C4-2B (cell line): ENCODE measurements at regions not wholly inside any gene's neighbourhood (a gene's known extent, or its start where the extent isn't known, plus 50 kb on each side); places are given as distances from the start of the nearest gene placed in this dataset.

ENCODE experiments used
- H3K27ac ChIP-seq: fragments of 450-650 bp; 2 replicates; pipeline ENCODE4 v1.5.1; 2017
- ZFX ChIP-seq: fragments of 450-650 bp; IDR thresholded peaks from 2 replicates; pipeline ENCODE4 v1.6.1; 2017
- TF ChIP-seq, protein P1 (sequence below): fragments of 450-650 bp; conservative IDR thresholded peaks from 2 replicates; pipeline ENCODE4 v1.5.1; 2017; ENCODE audit warnings: mild to moderate bottlenecking

DNA sequence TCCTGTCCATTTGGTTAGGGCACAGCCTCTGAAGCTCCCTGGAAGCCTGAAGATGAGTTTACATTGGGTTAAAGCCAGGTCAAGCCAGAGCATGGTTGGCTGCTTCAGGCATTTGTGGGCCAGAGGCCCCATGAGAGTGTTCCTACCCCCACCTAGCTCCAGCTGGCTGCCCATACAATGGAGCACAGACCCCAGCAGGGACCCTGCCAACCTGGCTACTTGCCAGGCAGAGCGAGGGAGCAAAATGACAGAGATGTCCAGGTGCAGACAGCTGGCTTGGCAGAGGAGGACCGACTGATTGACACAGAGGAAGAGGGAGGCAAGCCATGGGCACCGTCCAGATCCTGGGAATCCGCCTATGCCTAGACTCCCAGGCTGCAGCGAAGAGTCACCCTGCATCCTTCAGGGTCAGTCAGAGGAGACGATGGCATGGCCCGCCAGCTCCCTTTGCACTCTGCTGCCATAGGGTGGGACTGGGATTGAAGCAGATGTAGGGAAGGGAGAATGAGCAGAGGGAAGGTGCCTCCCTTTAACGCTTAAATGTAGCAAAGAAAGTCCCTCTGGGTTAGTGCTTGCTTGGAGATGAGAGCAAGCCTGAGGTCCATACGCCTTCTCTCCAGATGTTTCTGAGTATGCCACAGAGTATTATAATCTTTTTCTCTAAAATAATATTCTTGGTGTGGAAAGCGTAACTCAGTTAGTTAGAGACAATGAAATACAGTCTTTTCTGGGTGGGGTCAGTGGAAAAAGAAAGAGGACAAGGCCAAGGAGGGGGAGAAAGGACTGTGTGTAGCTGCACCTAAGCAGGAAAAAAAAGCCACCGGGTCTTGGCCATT lies 77.6 kb upstream of the FYN start:
- TF ChIP-seq, protein P1, sequence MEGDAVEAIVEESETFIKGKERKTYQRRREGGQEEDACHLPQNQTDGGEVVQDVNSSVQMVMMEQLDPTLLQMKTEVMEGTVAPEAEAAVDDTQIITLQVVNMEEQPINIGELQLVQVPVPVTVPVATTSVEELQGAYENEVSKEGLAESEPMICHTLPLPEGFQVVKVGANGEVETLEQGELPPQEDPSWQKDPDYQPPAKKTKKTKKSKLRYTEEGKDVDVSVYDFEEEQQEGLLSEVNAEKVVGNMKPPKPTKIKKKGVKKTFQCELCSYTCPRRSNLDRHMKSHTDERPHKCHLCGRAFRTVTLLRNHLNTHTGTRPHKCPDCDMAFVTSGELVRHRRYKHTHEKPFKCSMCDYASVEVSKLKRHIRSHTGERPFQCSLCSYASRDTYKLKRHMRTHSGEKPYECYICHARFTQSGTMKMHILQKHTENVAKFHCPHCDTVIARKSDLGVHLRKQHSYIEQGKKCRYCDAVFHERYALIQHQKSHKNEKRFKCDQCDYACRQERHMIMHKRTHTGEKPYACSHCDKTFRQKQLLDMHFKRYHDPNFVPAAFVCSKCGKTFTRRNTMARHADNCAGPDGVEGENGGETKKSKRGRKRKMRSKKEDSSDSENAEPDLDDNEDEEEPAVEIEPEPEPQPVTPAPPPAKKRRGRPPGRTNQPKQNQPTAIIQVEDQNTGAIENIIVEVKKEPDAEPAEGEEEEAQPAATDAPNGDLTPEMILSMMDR: no peak
- no peak for TF ChIP-seq ZFX
- H3K27ac ChIP-seq: no peak overlapping the region

DNA sequence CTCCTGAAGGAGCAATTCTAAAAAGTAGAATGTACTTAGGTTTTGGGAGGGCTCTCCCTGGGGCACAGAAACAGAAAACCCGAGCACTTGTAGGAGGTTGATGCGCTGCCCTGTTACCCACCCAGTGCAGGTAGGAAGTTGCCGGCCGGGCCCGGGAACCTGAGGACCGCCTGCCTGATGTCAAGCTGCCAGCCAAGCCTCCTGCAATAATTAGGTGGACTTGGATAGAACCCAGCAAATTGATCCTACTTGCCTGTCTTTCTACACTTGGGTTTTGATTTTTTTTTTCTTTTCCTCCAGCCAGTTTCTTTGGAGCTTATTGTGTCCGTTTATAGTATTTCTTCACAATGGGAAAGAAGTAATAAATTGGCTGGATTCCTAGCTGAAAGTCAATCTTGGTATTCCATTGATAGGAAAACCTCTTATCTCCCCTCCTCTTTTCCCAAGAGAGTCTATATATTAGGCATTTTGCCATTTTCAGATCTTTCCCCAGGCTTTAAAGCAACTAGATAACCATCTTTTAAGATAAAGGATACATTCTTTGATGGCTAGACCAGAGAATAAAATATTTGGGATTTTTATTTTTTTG lies 78.3 kb upstream of the FYN start:
- TF ChIP-seq ZFX: no peak
- TF ChIP-seq, protein P1: no peak

DNA sequence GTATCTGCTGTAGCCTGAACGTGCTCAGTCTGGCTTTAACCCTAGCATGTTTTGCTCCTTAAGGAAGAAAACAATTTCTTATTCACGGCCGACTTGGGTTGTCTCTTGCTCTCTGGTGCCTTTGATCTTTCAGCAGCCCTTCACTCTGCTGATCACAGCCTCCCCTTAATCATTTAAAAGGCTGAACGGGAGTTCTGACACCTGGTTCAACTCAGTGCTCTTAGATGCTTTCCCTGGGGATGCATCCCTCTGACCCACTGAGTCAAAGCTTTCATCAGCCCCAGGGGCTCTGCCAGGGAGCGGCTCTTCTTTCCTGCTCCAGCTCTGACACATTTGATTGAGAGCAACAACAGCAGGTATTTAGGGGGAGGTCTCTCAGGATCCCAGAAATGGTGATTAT lies 79.0 kb upstream of the FYN start:
- TF ChIP-seq, protein P1: no peak
- no peak for TF ChIP-seq ZFX
- no peak overlapping the region for H3K27ac ChIP-seq

More for the DNA sequence above, 78.3 kb upstream of the FYN start:
- no peak overlapping the region for H3K27ac ChIP-seq

DNA sequence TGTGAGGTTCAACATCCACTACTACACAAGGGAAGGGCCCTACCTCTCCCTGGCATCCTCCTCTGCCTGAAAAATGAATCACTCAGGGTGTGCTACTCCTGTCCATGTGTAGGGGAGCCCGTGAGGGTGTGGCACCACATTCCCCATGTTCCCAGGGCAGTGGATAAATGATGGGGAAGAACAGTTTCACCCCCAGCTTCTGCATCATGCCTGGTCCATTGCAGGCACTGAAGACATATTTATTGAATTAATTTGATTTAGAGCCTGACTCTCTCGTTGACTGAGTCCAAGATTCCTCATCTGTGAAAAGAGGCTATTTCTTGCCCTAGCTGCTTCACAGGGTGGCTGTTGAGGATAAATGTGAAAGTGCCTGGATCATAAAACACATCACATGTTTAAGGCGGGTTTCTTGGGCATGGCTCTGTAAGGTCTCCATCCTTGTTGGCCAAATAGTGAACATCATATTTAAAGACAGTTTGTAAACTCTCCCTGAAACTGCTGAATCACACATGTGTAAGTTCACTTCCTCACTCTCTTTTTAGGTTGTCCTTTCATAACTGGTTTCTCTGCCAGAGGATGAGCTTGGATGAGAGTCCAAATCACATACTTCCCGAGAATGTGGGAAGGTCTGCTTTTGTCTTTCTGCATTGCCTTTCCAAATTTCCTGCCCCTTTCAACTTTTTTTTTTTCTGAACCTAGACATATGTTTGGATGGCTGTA lies 79.7 kb upstream of the FYN start:
- H3K27ac ChIP-seq: no peak overlapping the region
- TF ChIP-seq, protein P1: no peak
- TF ChIP-seq ZFX: no peak

DNA sequence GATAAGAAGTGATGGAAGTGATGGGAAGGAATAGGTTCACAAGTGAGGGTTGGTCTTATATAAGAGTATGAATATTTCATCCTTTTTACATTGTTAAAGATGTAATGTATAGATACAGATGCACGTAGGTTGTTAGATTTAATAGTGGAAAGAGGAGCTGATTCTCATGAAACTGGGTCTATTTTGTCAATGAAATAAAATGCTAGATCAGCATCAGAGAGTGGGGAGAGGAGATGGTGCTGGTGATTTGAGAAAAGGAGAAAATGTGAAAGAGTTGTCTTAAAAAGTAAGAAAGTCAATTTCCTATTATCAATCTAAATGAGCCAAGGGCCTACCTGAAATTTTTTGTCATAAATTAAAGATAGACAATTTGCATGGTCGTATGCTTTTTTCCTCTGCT lies 82.8 kb upstream of the FYN start:
- H3K27ac ChIP-seq: no peak overlapping the region
- TF ChIP-seq, protein P1: no peak
- TF ChIP-seq ZFX: no peak

DNA sequence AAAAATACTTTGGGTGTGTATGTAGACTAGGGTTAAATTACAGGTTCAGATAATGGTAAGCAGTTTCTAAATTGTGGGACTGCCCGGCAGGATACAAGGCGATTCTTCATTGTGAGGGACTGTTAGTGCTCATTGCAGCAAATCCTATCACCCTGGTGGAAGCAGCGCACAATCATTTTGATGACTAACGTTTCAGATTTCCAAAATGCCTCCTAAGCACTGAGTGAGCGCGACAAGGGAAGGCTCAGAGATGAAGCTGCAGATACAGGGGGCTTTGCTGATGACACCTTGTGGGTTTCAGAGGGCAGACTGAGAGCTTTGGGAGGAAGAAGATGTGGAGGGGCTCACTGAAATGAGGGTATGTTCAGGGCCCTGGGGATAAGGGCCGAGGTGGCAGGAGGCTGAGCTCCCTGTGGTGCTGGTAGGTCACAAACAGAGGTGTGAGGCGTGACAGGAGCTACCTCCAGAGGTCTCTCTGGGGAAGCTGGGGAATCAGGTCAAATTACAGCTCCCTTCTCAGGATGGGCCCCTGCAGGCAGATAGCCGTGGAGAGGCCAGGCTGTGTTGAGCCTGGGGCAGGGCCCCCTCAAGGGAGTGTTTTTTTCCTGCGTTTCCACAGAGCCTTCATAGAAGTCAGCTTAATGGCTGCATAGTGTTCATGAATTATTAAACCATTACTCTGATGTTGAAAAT lies 84.5 kb upstream of the FYN start:
- TF ChIP-seq, protein P1: no peak
- no peak for TF ChIP-seq ZFX
- H3K27ac ChIP-seq: no peak overlapping the region
